ENCODE measurements at regions not wholly inside any gene's neighbourhood (a gene's known extent, or its start where the extent isn't known, plus 50 kb on each side); places are given as distances from the start of the nearest gene placed in this dataset.
A peak's percentile ranks its signal among the peaks of the same experiment; 100 is the strongest.

DNA sequence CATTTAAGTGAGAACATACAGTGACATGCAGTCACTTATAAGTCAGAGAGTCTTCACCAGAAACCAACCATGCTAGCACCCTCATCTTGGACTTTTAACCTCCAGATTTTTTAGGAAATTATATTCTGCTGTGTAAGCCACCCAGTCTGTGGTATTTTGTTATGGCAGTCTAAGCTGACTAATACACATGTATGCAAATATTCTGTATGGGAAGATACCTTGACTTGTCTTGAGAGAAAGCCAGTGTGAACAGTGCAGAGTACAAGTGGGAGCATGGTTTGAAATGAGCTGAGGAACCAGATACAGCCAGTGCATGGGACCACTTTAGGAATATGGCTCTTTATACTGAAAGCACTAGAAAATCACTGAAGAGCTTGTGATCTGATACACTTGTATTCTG lies 110.4 kb upstream of the MAP9 start:
- H3K27ac ChIP-seq (ENCODE audit: low read depth, low read length) = no peak overlapping the region
- no peak overlapping the region for H3K9ac ChIP-seq (ENCODE audit: low read length)
- no peaks in the 10 kb centered on the region for H3K9me3 ChIP-seq (ENCODE audit: low read length)
- peaks cover 4% of the 10 kb centered on the region for H3K4me1 ChIP-seq (ENCODE audit: insufficient read depth, low read length)
- H3K36me3 ChIP-seq (ENCODE audit: insufficient read depth, low read length) = no peaks in the 10 kb centered on the region
- no peak overlapping the region for H3K4me3 ChIP-seq (ENCODE audit: low read depth in 1 of 2, low read length in 2 of 2)
- H3K27me3 ChIP-seq (ENCODE audit: control insufficient read depth in 1 of 2, insufficient read depth in 2 of 2, low read length in 2 of 2) = no peaks in the 10 kb centered on the region

DNA sequence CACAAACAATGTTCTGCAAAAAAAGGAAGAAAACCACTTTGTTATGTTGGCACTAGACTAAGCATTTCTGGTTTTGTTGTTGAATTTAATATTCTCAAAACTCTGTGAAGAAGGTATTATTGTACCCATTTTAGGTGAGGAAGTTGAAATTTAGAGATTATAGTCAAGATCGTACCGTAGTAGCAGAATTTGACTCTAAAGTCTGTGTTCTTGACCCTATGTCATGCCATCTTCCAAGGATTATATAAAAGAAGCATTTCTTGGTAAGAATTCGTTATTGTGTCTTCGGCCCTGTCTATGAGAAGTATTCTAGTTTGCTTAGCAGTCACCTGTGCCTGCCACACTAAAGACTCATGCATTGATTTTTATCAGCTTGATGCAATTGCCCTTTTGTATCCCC lies 104.4 kb upstream of the MAP9 start:
- Histone ChIP-seq H3K27ac (ENCODE audit: low read depth, low read length) (no peak overlapping the region), H3K36me3 (ENCODE audit: insufficient read depth, low read length) (no peaks in the 10 kb centered on the region), H3K4me1 (ENCODE audit: insufficient read depth, low read length) (peaks cover 3% of the 10 kb centered on the region), H3K9me3 (ENCODE audit: low read length) (no peaks in the 10 kb centered on the region), H3K4me3 (ENCODE audit: low read depth in 1 of 2, low read length in 2 of 2) (no peak overlapping the region), H3K27me3 (ENCODE audit: control insufficient read depth in 1 of 2, insufficient read depth in 2 of 2, low read length in 2 of 2) (no peaks in the 10 kb centered on the region), H3K9ac (ENCODE audit: low read length) (no peak overlapping the region)

GRCh38 chr4:155479835-155480234 lies 103.1 kb upstream of the MAP9 start:
- no peaks in the 10 kb centered on the region for H3K9me3 ChIP-seq (ENCODE audit: low read length)
- H3K27me3 ChIP-seq (ENCODE audit: control insufficient read depth in 1 of 2, insufficient read depth in 2 of 2, low read length in 2 of 2) = no peaks in the 10 kb centered on the region
- H3K4me3 ChIP-seq (ENCODE audit: low read depth in 1 of 2, low read length in 2 of 2) = no peak overlapping the region
- peaks cover 3% of the 10 kb centered on the region for H3K4me1 ChIP-seq (ENCODE audit: insufficient read depth, low read length)
- H3K36me3 ChIP-seq (ENCODE audit: insufficient read depth, low read length) = no peaks in the 10 kb centered on the region
- H3K9ac ChIP-seq (ENCODE audit: low read length) = no peak overlapping the region
- H3K27ac ChIP-seq (ENCODE audit: low read depth, low read length) = no peak overlapping the region

DNA sequence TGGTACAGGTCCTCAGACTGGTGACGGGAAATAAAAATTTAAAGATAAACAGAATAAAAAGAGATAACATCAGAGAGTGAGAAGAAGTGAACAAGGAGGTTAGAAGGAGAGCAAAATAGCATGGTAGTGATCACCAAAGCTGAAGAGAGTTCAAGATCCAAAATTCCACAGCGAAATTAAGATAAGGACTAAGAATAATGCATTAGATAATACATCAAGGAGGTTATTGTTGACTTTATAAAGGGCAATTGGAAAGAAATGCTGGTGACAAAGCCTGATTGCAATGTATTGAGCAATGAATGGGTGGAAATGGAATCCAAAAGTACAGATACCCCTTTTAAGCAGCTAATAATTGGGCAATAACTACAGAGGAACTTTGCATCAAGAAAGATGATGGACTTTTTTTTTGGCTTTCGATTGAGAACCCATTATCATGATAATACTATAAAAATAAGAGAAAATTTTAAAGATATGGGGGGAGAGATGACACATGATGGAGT lies 101.6 kb upstream of the MAP9 start:
- H3K9ac ChIP-seq (ENCODE audit: low read length) = no peak overlapping the region
- peaks cover 11% of the 10 kb centered on the region for H3K4me1 ChIP-seq (ENCODE audit: insufficient read depth, low read length)
- H3K9me3 ChIP-seq (ENCODE audit: low read length) = no peaks in the 10 kb centered on the region
- no peak overlapping the region for H3K27ac ChIP-seq (ENCODE audit: low read depth, low read length)
- H3K27me3 ChIP-seq (ENCODE audit: control insufficient read depth in 1 of 2, insufficient read depth in 2 of 2, low read length in 2 of 2) = no peaks in the 10 kb centered on the region
- H3K36me3 ChIP-seq (ENCODE audit: insufficient read depth, low read length) = no peaks in the 10 kb centered on the region
- H3K4me3 ChIP-seq (ENCODE audit: low read depth in 1 of 2, low read length in 2 of 2) = no peak overlapping the region

GRCh38 chr4:155474758-155475157 lies 98.0 kb upstream of the MAP9 start:
- Histone ChIP-seq H3K27me3 (ENCODE audit: control insufficient read depth in 1 of 2, insufficient read depth in 2 of 2, low read length in 2 of 2) (no peaks in the 10 kb centered on the region), H3K27ac (ENCODE audit: low read depth, low read length) (no peak overlapping the region), H3K36me3 (ENCODE audit: insufficient read depth, low read length) (no peaks in the 10 kb centered on the region), H3K9ac (ENCODE audit: low read length) (no peak overlapping the region), H3K9me3 (ENCODE audit: low read length) (no peaks in the 10 kb centered on the region), H3K4me1 (ENCODE audit: insufficient read depth, low read length) (peaks cover 12% of the 10 kb centered on the region), H3K4me3 (ENCODE audit: low read depth in 1 of 2, low read length in 2 of 2) (no peak overlapping the region)

DNA sequence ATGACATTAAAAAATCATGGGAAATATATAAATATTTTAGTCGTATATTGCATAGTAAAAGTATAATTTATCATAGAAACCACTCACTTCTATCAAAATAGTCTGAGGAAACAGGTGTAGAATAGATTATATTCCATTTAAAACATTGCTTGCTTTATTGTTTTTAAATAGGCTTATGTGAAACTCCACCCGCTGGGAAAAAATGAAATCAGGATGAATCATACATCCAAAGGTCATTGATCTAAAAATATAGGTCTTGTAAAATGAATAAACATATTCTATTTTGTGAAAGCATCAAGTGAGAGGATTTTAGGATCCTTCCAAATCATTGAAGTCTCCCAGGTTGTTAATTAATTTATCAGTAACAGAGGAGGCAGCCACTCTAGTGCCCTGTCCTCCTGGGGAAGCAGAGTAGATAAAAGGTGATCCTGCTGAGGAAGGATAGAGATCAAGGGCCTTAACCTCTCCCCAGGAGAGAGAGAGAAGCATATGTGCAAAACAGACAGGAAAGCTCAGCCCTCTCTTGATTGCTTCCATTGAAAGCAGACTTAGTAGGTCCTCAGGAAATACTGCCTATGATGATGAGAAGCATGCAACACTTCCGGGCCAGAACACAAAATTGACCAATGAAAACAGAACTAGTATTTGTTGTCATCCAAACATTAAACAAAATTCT lies 96.8 kb upstream of the MAP9 start:
- no peaks in the 10 kb centered on the region for H3K9me3 ChIP-seq (ENCODE audit: low read length)
- H3K27me3 ChIP-seq (ENCODE audit: control insufficient read depth in 1 of 2, insufficient read depth in 2 of 2, low read length in 2 of 2) = no peaks in the 10 kb centered on the region
- no peak overlapping the region for H3K9ac ChIP-seq (ENCODE audit: low read length)
- no peak overlapping the region for H3K4me3 ChIP-seq (ENCODE audit: low read depth in 1 of 2, low read length in 2 of 2)
- no peaks in the 10 kb centered on the region for H3K36me3 ChIP-seq (ENCODE audit: insufficient read depth, low read length)
- no peak overlapping the region for H3K27ac ChIP-seq (ENCODE audit: low read depth, low read length)
- H3K4me1 ChIP-seq (ENCODE audit: insufficient read depth, low read length) = peaks cover 9% of the 10 kb centered on the region

GRCh38 chr4:155468282-155468681 lies 91.5 kb upstream of the MAP9 start:
- Histone ChIP-seq H3K27ac (ENCODE audit: low read depth, low read length) (no peak overlapping the region), H3K36me3 (ENCODE audit: insufficient read depth, low read length) (no peaks in the 10 kb centered on the region), H3K4me3 (ENCODE audit: low read depth in 1 of 2, low read length in 2 of 2) (no peak overlapping the region), H3K9ac (ENCODE audit: low read length) (no peak overlapping the region), H3K4me1 (ENCODE audit: insufficient read depth, low read length) (peaks cover 8% of the 10 kb centered on the region), H3K9me3 (ENCODE audit: low read length) (no peaks in the 10 kb centered on the region), H3K27me3 (ENCODE audit: control insufficient read depth in 1 of 2, insufficient read depth in 2 of 2, low read length in 2 of 2) (no peaks in the 10 kb centered on the region)

DNA sequence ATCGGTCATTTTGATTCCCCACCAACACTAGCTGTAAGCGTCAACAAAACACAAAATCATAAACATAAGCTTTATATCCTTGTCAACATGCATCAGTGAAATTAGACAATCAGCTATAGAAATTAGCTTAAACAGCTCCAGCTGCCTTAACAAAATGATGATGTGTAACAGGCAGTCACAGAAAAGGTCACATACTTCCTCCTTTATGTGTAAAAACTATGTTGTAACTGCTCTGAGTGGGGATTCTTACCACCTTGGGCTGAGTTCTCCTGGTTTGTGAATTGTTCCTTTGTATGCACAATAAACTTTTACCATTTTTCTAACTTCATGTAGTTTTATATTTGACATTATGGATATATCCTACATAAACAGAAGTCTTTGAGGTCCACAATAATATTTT lies 73.9 kb upstream of the MAP9 start:
- Histone ChIP-seq H3K27ac (ENCODE audit: low read depth, low read length) (no peak overlapping the region), H3K36me3 (ENCODE audit: insufficient read depth, low read length) (no peaks in the 10 kb centered on the region), H3K9me3 (ENCODE audit: low read length) (no peaks in the 10 kb centered on the region), H3K9ac (ENCODE audit: low read length) (no peak overlapping the region), H3K4me1 (ENCODE audit: insufficient read depth, low read length) (no peaks in the 10 kb centered on the region), H3K4me3 (ENCODE audit: low read depth in 1 of 2, low read length in 2 of 2) (no peak overlapping the region), H3K27me3 (ENCODE audit: control insufficient read depth in 1 of 2, insufficient read depth in 2 of 2, low read length in 2 of 2) (no peaks in the 10 kb centered on the region)

DNA sequence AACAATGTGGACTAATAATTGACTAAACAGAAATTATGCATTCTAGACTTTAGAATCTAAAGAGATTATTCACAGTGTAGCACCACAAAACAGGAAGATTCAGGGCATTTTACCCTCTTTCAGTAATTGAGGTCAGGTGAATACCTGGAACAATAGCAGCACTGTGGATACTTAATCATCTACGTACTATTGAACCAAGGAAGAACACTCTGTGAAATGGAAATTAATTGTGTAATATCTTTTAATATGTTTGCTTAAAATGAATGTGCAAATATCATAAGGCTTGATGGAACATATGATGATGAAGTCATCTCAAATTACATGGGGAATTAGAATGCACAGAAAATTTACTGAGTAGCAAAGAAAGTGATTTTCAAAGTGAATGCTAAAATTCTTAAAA lies 68.5 kb upstream of the MAP9 start:
- H3K4me1 ChIP-seq (ENCODE audit: insufficient read depth, low read length) = peaks cover 11% of the 10 kb centered on the region
- H3K27me3 ChIP-seq (ENCODE audit: control insufficient read depth in 1 of 2, insufficient read depth in 2 of 2, low read length in 2 of 2) = no peaks in the 10 kb centered on the region
- no peak overlapping the region for H3K4me3 ChIP-seq (ENCODE audit: low read depth in 1 of 2, low read length in 2 of 2)
- no peaks in the 10 kb centered on the region for H3K36me3 ChIP-seq (ENCODE audit: insufficient read depth, low read length)
- H3K9ac ChIP-seq (ENCODE audit: low read length) = no peak overlapping the region
- no peaks in the 10 kb centered on the region for H3K9me3 ChIP-seq (ENCODE audit: low read length)
- no peak overlapping the region for H3K27ac ChIP-seq (ENCODE audit: low read depth, low read length)

DNA sequence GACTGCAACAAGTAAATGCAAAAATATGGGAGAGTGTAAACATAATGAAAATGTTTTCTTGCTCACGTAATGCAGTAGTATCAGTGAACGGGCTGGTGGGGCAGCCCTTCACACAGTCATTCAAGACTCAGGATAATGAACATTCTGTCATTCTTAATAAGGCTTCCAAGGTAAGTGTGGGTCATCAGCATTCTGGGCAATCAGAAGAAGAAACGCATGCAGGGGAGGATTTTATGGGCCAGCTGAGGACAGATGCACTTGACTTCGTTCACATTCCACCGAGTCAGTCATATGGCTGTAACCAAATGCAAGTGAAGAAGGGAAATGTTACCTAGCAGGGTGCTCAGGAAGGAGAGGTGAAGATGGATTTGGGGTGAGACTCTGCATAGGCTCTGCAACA lies 68.0 kb upstream of the MAP9 start:
- H3K9me3 ChIP-seq (ENCODE audit: low read length) = no peaks in the 10 kb centered on the region
- peaks cover 11% of the 10 kb centered on the region for H3K4me1 ChIP-seq (ENCODE audit: insufficient read depth, low read length)
- H3K9ac ChIP-seq (ENCODE audit: low read length) = no peak overlapping the region
- H3K36me3 ChIP-seq (ENCODE audit: insufficient read depth, low read length) = no peaks in the 10 kb centered on the region
- H3K4me3 ChIP-seq (ENCODE audit: low read depth in 1 of 2, low read length in 2 of 2) = no peak overlapping the region
- H3K27me3 ChIP-seq (ENCODE audit: control insufficient read depth in 1 of 2, insufficient read depth in 2 of 2, low read length in 2 of 2) = no peaks in the 10 kb centered on the region
- no peak overlapping the region for H3K27ac ChIP-seq (ENCODE audit: low read depth, low read length)

GRCh38 chr4:155442267-155443105 lies 65.7 kb upstream of the MAP9 start:
- Histone ChIP-seq H3K27me3 (ENCODE audit: control insufficient read depth in 1 of 2, insufficient read depth in 2 of 2, low read length in 2 of 2) (no peaks in the 10 kb centered on the region), H3K9me3 (ENCODE audit: low read length) (no peaks in the 10 kb centered on the region), H3K4me3 (ENCODE audit: low read depth in 1 of 2, low read length in 2 of 2) (peak overlapping the region in 1 of 2 donors; percentile 24), H3K4me1 (ENCODE audit: insufficient read depth, low read length) (peaks cover 16% of the 10 kb centered on the region), H3K36me3 (ENCODE audit: insufficient read depth, low read length) (no peaks in the 10 kb centered on the region), H3K27ac (ENCODE audit: low read depth, low read length) (peak overlapping the region; percentile 18), H3K9ac (ENCODE audit: low read length) (no peak overlapping the region)

All from muscle layer of colon (tissue), 2 donors.